ENCODE measurements at regions not wholly inside any gene's neighbourhood (a gene's known extent, or its start where the extent isn't known, plus 50 kb on each side); places are given as distances from the start of the nearest gene placed in this dataset.

- TF ChIP-seq, protein P1, sequence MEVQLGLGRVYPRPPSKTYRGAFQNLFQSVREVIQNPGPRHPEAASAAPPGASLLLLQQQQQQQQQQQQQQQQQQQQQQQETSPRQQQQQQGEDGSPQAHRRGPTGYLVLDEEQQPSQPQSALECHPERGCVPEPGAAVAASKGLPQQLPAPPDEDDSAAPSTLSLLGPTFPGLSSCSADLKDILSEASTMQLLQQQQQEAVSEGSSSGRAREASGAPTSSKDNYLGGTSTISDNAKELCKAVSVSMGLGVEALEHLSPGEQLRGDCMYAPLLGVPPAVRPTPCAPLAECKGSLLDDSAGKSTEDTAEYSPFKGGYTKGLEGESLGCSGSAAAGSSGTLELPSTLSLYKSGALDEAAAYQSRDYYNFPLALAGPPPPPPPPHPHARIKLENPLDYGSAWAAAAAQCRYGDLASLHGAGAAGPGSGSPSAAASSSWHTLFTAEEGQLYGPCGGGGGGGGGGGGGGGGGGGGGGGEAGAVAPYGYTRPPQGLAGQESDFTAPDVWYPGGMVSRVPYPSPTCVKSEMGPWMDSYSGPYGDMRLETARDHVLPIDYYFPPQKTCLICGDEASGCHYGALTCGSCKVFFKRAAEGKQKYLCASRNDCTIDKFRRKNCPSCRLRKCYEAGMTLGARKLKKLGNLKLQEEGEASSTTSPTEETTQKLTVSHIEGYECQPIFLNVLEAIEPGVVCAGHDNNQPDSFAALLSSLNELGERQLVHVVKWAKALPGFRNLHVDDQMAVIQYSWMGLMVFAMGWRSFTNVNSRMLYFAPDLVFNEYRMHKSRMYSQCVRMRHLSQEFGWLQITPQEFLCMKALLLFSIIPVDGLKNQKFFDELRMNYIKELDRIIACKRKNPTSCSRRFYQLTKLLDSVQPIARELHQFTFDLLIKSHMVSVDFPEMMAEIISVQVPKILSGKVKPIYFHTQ (CRISPR knock-in tag; IDR thresholded peaks at IDR 0.05), result no peak
- TF ChIP-seq ETV6 (CRISPR knock-in tag; IDR thresholded peaks at IDR 0.05), result no peak
- no peak for TF ChIP-seq RORB (CRISPR knock-in tag; IDR thresholded peaks at IDR 0.05)
- TF ChIP-seq SMAD3 (CRISPR knock-in tag; IDR thresholded peaks at IDR 0.05; ENCODE audit: borderline replicate concordance), result no peak
- no peak for TF ChIP-seq TEAD4 (CRISPR knock-in tag; IDR thresholded peaks at IDR 0.05)
- no peak for TF ChIP-seq ZNF416 (CRISPR knock-in tag; IDR thresholded peaks at IDR 0.05)
Measured at GRCh38 chr10:37448161-37448560, 322.8 kb downstream of the ANKRD30A start (continued).

DNA sequence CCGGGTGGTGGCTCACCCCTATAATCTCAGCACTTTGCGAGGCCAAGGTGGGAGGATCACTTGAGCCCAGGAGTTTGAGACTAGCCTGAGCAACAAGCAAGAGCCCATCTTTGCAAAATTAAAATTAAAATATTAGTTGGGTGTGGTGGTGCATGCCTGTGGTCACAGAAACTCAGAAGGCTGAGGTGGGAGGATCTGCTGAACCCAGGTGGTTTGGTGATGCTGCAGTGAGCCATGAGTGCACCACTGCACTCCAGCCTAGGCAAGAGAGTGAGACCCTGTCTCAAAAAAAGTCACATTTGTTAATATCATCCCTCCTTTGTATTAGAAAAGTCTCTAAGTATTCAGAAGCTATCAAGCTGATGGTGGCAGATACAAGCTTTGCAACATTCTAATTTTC lies 317.5 kb downstream of the ANKRD30A start:
- POLR2A ChIA-PET, result no interaction called here

More for the DNA sequence above, 317.5 kb downstream of the ANKRD30A start:
- peaks cover 63% of the 10 kb centered on the region for H3K9me3 Mint-ChIP-seq
- H3K36me3 Mint-ChIP-seq, result peaks cover 60% of the 10 kb centered on the region
- TF ChIP-seq RELA (CRISPR knock-in tag; IDR thresholded peaks at IDR 0.05; ENCODE audit: borderline replicate concordance) (no peak), GRHL2 (CRISPR knock-in tag; IDR thresholded peaks at IDR 0.05; ENCODE audit: insufficient replicate concordance, severe bottlenecking) (no peak), ZNF138 (CRISPR knock-in tag; conservative IDR thresholded peaks at IDR 0.05) (no peak), FOXP4 (CRISPR knock-in tag; IDR thresholded peaks at IDR 0.05) (no peak), TP53 (CRISPR knock-in tag; IDR thresholded peaks at IDR 0.05) (no peak), PREB (CRISPR knock-in tag; IDR thresholded peaks at IDR 0.05; ENCODE audit: borderline replicate concordance) (no peak), KAT7 (CRISPR knock-in tag; IDR thresholded peaks at IDR 0.05; ENCODE audit: borderline replicate concordance) (no peak), OVOL2 (CRISPR knock-in tag; IDR thresholded peaks at IDR 0.05; ENCODE audit: borderline replicate concordance) (no peak), ZNF512 (CRISPR knock-in tag; IDR thresholded peaks at IDR 0.05; ENCODE audit: borderline replicate concordance) (no peak), MLX (CRISPR knock-in tag; IDR thresholded peaks at IDR 0.05) (no peak), NR3C1 (CRISPR knock-in tag; conservative IDR thresholded peaks at IDR 0.05; ENCODE audit: low read depth) (no peak), TEAD1 (CRISPR knock-in tag; IDR thresholded peaks at IDR 0.05) (no peak)
- TF ChIP-seq, protein P2, sequence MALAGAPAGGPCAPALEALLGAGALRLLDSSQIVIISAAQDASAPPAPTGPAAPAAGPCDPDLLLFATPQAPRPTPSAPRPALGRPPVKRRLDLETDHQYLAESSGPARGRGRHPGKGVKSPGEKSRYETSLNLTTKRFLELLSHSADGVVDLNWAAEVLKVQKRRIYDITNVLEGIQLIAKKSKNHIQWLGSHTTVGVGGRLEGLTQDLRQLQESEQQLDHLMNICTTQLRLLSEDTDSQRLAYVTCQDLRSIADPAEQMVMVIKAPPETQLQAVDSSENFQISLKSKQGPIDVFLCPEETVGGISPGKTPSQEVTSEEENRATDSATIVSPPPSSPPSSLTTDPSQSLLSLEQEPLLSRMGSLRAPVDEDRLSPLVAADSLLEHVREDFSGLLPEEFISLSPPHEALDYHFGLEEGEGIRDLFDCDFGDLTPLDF (CRISPR knock-in tag; IDR thresholded peaks at IDR 0.05), result no peak
- TF ChIP-seq, protein P3, sequence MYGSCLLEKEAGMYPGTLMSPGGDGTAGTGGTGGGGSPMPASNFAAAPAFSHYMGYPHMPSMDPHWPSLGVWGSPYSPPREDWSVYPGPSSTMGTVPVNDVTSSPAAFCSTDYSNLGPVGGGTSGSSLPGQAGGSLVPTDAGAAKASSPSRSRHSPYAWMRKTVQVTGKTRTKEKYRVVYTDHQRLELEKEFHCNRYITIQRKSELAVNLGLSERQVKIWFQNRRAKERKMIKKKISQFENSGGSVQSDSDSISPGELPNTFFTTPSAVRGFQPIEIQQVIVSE (CRISPR knock-in tag; IDR thresholded peaks at IDR 0.05; ENCODE audit: borderline replicate concordance), result no peak
- TF ChIP-seq, protein P1 (CRISPR knock-in tag; IDR thresholded peaks at IDR 0.05), result no peak
- no peak for DNase-seq (ENCODE audit: low spot score)
- CTCF ChIA-PET, result no interaction called here
- ATAC-seq, result no peak
- no peak overlapping the region for H3K4me3 Mint-ChIP-seq
- no peak overlapping the region for H3K27ac Mint-ChIP-seq
- H3K27me3 Mint-ChIP-seq (ENCODE audit: low read depth), result peaks cover 4% of the 10 kb centered on the region; the same call in 1 of the 2 replicates
- no peaks in the 10 kb centered on the region for H3K4me1 Mint-ChIP-seq
